Muscle layer of colon (tissue), 2 donors: ENCODE measurements at regions not wholly inside any gene's neighbourhood (a gene's known extent, or its start where the extent isn't known, plus 50 kb on each side); places are given as distances from the start of the nearest gene placed in this dataset.

ENCODE experiments used
- H3K27ac ChIP-seq: one replicate; pipeline ENCODE4 v1.7.0; 2013; ENCODE audit warnings: low read depth, mild to moderate bottlenecking, low read length, moderate library complexity
- H3K27me3 ChIP-seq, 2 donors: one replicate each; pipeline ENCODE4 v1.7.0; 2013; ENCODE audit warnings: low read length in 2 of 2, mild to moderate bottlenecking in 2 of 2; ENCODE audit not compliant: insufficient read depth in 2 of 2, control insufficient read depth in 1 of 2
- H3K36me3 ChIP-seq: one replicate; pipeline ENCODE4 v1.7.0; 2013; ENCODE audit warnings: mild to moderate bottlenecking, low read length; ENCODE audit not compliant: insufficient read depth
- H3K4me1 ChIP-seq: one replicate; pipeline ENCODE4 v1.7.0; 2013; ENCODE audit warnings: mild to moderate bottlenecking, low read length; ENCODE audit not compliant: insufficient read depth
- H3K4me3 ChIP-seq, 2 donors: one replicate each; pipeline ENCODE4 v1.7.0; 2013; ENCODE audit warnings: low read length in 2 of 2, low read depth in 1 of 2, mild to moderate bottlenecking in 1 of 2, moderate library complexity in 1 of 2
- H3K9ac ChIP-seq: one replicate; pipeline ENCODE4 v1.7.0; 2013; ENCODE audit warnings: low read length
- H3K9me3 ChIP-seq: one replicate; pipeline ENCODE4 v1.7.0; 2013; ENCODE audit warnings: mild to moderate bottlenecking, low read length
- donor health status: abdominal sarcoma.
- donor health status: Adenocarcinoma of cecum.

GRCh38 chr2:5751873-5752482, 59.8 kb downstream of the SOX11 start:
- Histone ChIP-seq H3K27ac (no peak overlapping the region), H3K9me3 (no peaks in the 10 kb centered on the region), H3K4me1 (no peaks in the 10 kb centered on the region), H3K9ac (no peak overlapping the region), H3K4me3 (no peak overlapping the region), H3K27me3 (no peaks in the 10 kb centered on the region), H3K36me3 (no peaks in the 10 kb centered on the region)

GRCh38 chr2:5756272-5756671, 64.1 kb downstream of the SOX11 start:
- H3K4me3 ChIP-seq: no peak overlapping the region
- H3K27ac ChIP-seq: no peak overlapping the region
- H3K27me3 ChIP-seq: no peaks in the 10 kb centered on the region
- no peak overlapping the region for H3K9ac ChIP-seq
- H3K36me3 ChIP-seq: no peaks in the 10 kb centered on the region
- H3K4me1 ChIP-seq: no peaks in the 10 kb centered on the region
- no peaks in the 10 kb centered on the region for H3K9me3 ChIP-seq

GRCh38 chr2:5758346-5758745, 66.2 kb downstream of the SOX11 start:
- no peak overlapping the region for H3K4me3 ChIP-seq
- no peak overlapping the region for H3K27ac ChIP-seq
- no peaks in the 10 kb centered on the region for H3K36me3 ChIP-seq
- H3K9me3 ChIP-seq: no peaks in the 10 kb centered on the region
- H3K27me3 ChIP-seq: no peaks in the 10 kb centered on the region
- no peaks in the 10 kb centered on the region for H3K4me1 ChIP-seq
- no peak overlapping the region for H3K9ac ChIP-seq

- H3K36me3 ChIP-seq: no peaks in the 10 kb centered on the region
- no peak overlapping the region for H3K27ac ChIP-seq
- H3K4me3 ChIP-seq: no peak overlapping the region
These were observed 67.8 kb downstream of the SOX11 start for GRCh38 chr2:5759949-5760348.

GRCh38 chr2:5763531-5763930, 71.3 kb downstream of the SOX11 start:
- Histone ChIP-seq H3K36me3 (no peaks in the 10 kb centered on the region), H3K27ac (no peak overlapping the region), H3K4me3 (no peak overlapping the region), H3K9ac (no peak overlapping the region), H3K27me3 (no peaks in the 10 kb centered on the region), H3K9me3 (no peaks in the 10 kb centered on the region), H3K4me1 (no peaks in the 10 kb centered on the region)

More at GRCh38 chr2:5759949-5760348, 67.8 kb downstream of the SOX11 start:
- Histone ChIP-seq H3K27me3 (no peaks in the 10 kb centered on the region), H3K4me1 (no peaks in the 10 kb centered on the region), H3K9ac (no peak overlapping the region), H3K9me3 (no peaks in the 10 kb centered on the region)

- Histone ChIP-seq H3K9me3 (no peaks in the 10 kb centered on the region), H3K4me1 (no peaks in the 10 kb centered on the region), H3K9ac (no peak overlapping the region), H3K4me3 (no peak overlapping the region), H3K27me3 (no peaks in the 10 kb centered on the region), H3K36me3 (no peaks in the 10 kb centered on the region), H3K27ac (no peak overlapping the region)
These were observed 71.9 kb downstream of the SOX11 start for GRCh38 chr2:5764041-5764440.

GRCh38 chr2:5766056-5766455, 73.9 kb downstream of the SOX11 start:
- Histone ChIP-seq H3K4me3 (no peak overlapping the region), H3K9ac (no peak overlapping the region), H3K27me3 (no peaks in the 10 kb centered on the region), H3K27ac (no peak overlapping the region), H3K36me3 (no peaks in the 10 kb centered on the region), H3K4me1 (no peaks in the 10 kb centered on the region), H3K9me3 (no peaks in the 10 kb centered on the region)

- Histone ChIP-seq H3K27ac (no peak overlapping the region), H3K27me3 (no peaks in the 10 kb centered on the region), H3K4me3 (no peak overlapping the region), H3K9me3 (no peaks in the 10 kb centered on the region), H3K9ac (no peak overlapping the region), H3K4me1 (no peaks in the 10 kb centered on the region), H3K36me3 (no peaks in the 10 kb centered on the region)
These were observed 74.4 kb downstream of the SOX11 start for GRCh38 chr2:5766561-5766960.

- Histone ChIP-seq H3K4me1 (no peaks in the 10 kb centered on the region), H3K9me3 (no peaks in the 10 kb centered on the region), H3K27me3 (no peaks in the 10 kb centered on the region), H3K4me3 (no peak overlapping the region), H3K36me3 (no peaks in the 10 kb centered on the region), H3K27ac (no peak overlapping the region), H3K9ac (no peak overlapping the region)
These were observed 84.9 kb downstream of the SOX11 start for GRCh38 chr2:5777131-5777535.

- no peak overlapping the region for H3K27ac ChIP-seq
- peaks cover 3% of the 10 kb centered on the region for H3K9me3 ChIP-seq
- no peak overlapping the region for H3K4me3 ChIP-seq
- H3K36me3 ChIP-seq: no peaks in the 10 kb centered on the region
- H3K4me1 ChIP-seq: no peaks in the 10 kb centered on the region
- no peak overlapping the region for H3K9ac ChIP-seq
- no peaks in the 10 kb centered on the region for H3K27me3 ChIP-seq
These were observed 89.5 kb downstream of the SOX11 start for GRCh38 chr2:5781679-5782078.

GRCh38 chr2:5782103-5782502, 89.9 kb downstream of the SOX11 start:
- no peaks in the 10 kb centered on the region for H3K4me1 ChIP-seq
- no peaks in the 10 kb centered on the region for H3K36me3 ChIP-seq
- H3K27ac ChIP-seq: no peak overlapping the region
- H3K9ac ChIP-seq: no peak overlapping the region
- no peaks in the 10 kb centered on the region for H3K27me3 ChIP-seq
- peaks cover 3% of the 10 kb centered on the region for H3K9me3 ChIP-seq
- H3K4me3 ChIP-seq: no peak overlapping the region

- Histone ChIP-seq H3K9me3 (peaks cover 3% of the 10 kb centered on the region), H3K36me3 (no peaks in the 10 kb centered on the region)
These were observed 96.3 kb downstream of the SOX11 start for GRCh38 chr2:5788447-5788846.

More at GRCh38 chr2:5788447-5788846, 96.3 kb downstream of the SOX11 start:
- Histone ChIP-seq H3K27ac (no peak overlapping the region), H3K27me3 (no peaks in the 10 kb centered on the region), H3K4me1 (no peaks in the 10 kb centered on the region), H3K4me3 (no peak overlapping the region), H3K9ac (no peak overlapping the region)
